Limb (tissue), 2 donors: ENCODE measurements at regions not wholly inside any gene's neighbourhood (a gene's known extent, or its start where the extent isn't known, plus 50 kb on each side); places are given as distances from the start of the nearest gene placed in this dataset.
"Not testable (repeated sequence)": the region's sequence is repeated elsewhere in the genome, so short reads cannot be mapped to it uniquely, and the experiment has no call there.

Source experiments
- DNase-seq, 2 donors: peaks; one replicate each; pipeline ENCODE4 v3.0.0-alpha.2; 2016; ENCODE audit errors: extremely low spot score in 2 of 2

GRCh38 chr3:25844891-25845290 is 55.0 kb downstream of the OXSM start:
- DNase-seq = no peak

- no peak for DNase-seq
Measured at GRCh38 chr3:25846282-25846681, 56.4 kb downstream of the OXSM start.

- DNase-seq = no peak
Measured at GRCh38 chr3:25849091-25849490, 59.2 kb downstream of the OXSM start.

- no peak for DNase-seq
Measured at GRCh38 chr3:25849641-25850385, 59.9 kb downstream of the OXSM start.

GRCh38 chr3:25851693-25852259 is 61.9 kb downstream of the OXSM start:
- not testable (repeated sequence) for DNase-seq

GRCh38 chr3:25854214-25854613 is 64.3 kb downstream of the OXSM start:
- DNase-seq = no peak

- no peak for DNase-seq
Measured at GRCh38 chr3:25854635-25855034, 64.7 kb downstream of the OXSM start.

GRCh38 chr3:25855266-25855784 is 65.4 kb downstream of the OXSM start:
- DNase-seq = no peak

- DNase-seq = no peak
Measured at GRCh38 chr3:25856902-25857518, 67.1 kb downstream of the OXSM start.

- no peak for DNase-seq
Measured at GRCh38 chr3:25861566-25861965, 71.7 kb downstream of the OXSM start.

GRCh38 chr3:25863011-25863415 is 73.1 kb downstream of the OXSM start:
- no peak for DNase-seq

GRCh38 chr3:25863416-25863959 is 73.6 kb downstream of the OXSM start:
- DNase-seq = no peak

GRCh38 chr3:25870452-25870851 is 80.6 kb downstream of the OXSM start:
- DNase-seq = no peak

GRCh38 chr3:25872200-25872877 is 82.4 kb downstream of the OXSM start:
- no peak for DNase-seq

- no peak for DNase-seq
Measured at GRCh38 chr3:25883492-25883891, 93.6 kb downstream of the OXSM start.

GRCh38 chr3:25884981-25885380 is 95.1 kb downstream of the OXSM start:
- DNase-seq = no peak

GRCh38 chr3:25885544-25885943 is 95.7 kb downstream of the OXSM start:
- no peak for DNase-seq

GRCh38 chr3:25887907-25888306 is 98.0 kb downstream of the OXSM start:
- no peak for DNase-seq

- DNase-seq = no peak
Measured at GRCh38 chr3:25888892-25889524, 99.1 kb downstream of the OXSM start.

- DNase-seq = no peak
Measured at GRCh38 chr3:25889525-25889917, 99.6 kb downstream of the OXSM start.

- no peak for DNase-seq
Measured at GRCh38 chr3:25894101-25894500, 104.2 kb downstream of the OXSM start.
